Hematopoietic multipotent progenitor cell treated with erythropoietin and hydrocortisone succinate and interleukin-3 and kit ligand, for 6 days (in vitro differentiated cells): ENCODE measurements at regions not wholly inside any gene's neighbourhood (a gene's known extent, or its start where the extent isn't known, plus 50 kb on each side); places are given as distances from the start of the nearest gene placed in this dataset.
"Not testable (repeated sequence)": the region's sequence is repeated elsewhere in the genome, so short reads cannot be mapped to it uniquely, and the experiment has no call there.

Experiments used
- DNase-seq: peaks from one replicate; pipeline ENCODE4 v3.0.0-alpha.2; 2015

DNA sequence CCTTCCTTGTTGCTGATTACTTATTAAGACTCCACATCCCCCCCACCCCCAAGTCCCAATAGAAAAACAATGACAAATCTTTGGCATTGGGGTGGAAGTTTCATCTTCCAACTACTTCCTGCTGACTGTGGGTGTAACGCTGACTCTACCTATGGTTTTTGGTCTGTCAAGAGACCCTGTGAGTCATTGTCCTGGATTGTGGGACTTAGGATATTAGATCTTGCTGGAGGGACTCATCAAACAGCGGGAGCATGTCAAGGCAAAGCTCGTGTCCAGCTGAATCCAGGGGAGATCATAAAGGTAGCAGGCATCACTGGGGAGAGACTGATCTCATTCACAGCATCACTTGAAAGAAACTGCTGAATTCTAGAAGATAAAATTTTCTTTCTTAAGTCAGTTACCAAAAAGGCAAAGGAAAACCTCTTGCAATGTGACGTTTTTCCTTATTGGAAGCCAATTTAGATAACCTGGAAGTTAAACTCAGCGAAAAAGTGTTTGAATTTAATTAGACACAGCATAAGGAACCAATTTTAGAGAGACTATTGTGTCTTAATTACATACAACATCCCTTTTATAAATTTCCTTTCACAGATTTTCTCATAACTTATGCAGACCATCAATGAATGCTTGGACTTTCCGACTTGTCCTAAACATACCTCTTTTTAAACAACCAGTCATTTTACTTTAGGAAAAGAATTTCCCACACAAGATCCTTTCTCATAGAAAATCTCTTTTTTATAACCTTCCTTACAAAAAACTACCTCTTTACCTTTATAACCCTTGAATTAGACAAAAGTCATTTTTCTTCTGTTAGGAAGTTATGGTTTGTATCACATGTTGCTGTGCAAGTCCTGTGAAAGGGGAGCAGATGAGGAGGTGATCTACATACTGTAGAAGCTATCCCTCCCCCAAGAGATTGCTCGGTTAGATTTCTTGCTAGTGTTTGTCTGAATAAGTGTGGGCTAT is 94.6 kb upstream of the SCAF11 start:
- no peak for DNase-seq

DNA sequence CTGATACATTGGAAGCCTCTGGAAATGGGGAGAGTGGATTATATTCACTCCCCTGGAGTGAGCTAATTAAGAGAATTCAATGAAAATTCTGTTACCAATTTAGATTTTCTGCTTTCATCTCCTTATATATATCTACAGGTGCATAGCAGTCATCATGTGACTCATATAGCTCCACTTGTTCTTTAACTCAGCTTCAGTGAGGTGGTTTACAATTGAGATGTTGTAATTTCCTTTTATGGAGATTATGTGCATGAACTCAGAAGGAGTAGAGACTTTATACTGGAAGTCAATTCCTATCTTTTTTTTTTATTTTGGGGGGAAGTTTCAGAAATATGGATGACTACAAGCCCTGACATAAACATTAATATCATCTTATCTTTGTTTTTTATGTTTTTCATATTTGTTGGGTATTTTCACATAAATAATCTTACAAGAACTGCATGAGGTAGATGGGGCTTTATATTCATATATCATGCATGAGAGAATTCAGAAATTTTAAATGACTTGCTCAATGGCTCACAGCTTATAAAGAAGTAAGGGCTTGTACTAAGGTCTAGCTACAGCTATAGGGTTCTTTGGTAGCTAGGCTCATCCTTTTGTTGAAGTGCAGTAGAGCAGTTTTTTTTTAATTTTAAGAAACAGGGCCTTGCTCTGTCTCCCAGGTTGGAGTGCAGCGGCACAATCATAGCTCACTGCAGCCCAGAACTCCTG is 92.3 kb upstream of the SCAF11 start:
- DNase-seq = no peak

DNA sequence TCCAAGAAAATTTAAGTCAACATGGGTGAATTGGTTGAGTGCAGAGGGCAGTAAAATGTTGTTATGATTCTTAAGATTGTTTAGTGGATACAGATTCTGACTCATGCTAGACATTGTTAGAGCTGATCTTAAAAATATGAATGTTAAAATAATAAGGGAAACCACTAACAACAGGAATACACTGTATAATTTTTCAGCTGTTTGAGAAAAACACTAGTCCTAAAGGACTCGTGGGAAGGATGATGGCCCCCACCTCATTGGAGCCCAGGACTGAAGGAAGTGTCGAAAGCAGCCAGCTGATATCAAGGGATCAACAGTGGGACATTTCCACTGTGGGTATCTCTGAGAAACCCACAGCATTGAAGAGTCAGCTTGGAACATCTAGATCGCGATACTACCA is 82.9 kb upstream of the SCAF11 start:
- no peak for DNase-seq

DNA sequence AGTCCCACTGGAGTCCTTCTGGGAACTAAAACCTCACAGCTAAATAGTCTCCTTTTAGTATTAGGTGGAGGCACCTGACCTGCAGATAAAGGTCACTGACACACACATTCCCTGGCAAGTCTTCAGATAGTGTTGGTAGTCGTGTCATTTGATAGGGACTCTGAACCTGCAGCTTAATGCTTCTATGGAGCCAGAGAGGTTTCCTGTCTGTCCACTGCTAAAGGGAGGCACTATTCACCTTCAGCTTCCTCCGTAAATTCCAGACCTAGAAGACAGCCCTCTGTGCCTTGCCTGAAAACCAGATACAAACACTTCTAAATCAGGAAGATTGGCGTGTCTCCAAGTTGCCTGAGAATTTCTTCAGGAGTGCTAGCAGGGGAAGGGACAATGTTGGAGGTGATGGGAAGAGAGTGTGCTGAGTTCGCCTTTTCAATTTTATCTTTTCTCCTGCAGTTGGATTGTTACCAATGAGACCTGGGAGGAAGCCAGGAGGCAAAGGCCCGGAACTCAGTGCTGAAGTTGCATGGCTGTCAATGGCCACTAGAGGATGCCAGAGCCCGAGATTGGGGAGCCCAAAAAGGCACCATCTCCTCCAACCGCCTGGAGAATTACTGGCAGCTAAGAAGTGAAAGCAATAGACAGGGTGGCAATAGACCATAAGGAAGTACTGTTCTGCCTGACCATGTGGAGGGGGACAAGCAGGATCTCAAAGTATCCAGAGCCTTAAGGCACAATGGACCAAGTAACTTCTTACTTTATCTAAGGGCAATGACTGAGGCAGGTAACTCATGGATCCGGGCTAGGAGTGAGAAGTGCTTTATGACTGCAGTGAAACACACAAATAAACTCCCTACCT is 81.6 kb upstream of the SCAF11 start:
- DNase-seq = peak; percentile 92

DNA sequence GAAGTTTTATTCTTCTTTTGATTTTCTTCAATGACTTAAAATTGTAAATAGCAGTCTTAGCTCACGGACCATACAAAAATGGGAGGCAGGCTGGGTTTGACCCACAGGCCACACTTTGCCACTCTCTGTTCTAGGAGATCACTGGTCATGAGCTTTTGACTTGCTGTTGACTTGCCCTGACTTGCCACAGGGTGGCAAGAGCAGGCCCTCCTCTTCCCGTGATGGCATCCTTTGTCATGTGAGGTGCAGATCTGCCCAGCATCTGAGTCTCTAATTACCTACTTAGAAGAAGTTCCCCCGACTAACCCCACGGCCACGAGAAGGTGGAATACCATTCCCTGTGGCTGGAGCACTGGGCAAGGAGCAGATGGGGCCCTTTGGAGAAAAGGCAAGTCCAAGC is 81.0 kb upstream of the SCAF11 start:
- peak; percentile 9 for DNase-seq

DNA sequence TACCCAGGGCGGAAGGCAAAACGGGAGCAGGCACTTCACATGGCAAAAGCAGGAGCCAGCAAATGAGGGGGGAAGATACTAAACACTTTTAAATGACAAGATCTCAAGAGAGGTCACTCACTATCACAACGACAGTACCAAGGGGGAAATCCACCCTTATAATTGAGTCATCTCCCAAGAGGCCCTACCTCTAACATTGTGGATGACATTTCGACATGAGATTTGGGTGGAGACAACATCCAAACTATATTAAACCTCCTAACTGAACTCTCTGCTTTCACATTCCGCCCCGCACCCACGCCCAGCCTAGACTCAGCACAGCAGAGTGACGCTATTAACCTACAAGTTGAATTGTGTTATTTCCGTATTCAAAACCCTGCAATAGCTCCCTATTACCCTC is 76.7 kb upstream of the SCAF11 start:
- no peak for DNase-seq

DNA sequence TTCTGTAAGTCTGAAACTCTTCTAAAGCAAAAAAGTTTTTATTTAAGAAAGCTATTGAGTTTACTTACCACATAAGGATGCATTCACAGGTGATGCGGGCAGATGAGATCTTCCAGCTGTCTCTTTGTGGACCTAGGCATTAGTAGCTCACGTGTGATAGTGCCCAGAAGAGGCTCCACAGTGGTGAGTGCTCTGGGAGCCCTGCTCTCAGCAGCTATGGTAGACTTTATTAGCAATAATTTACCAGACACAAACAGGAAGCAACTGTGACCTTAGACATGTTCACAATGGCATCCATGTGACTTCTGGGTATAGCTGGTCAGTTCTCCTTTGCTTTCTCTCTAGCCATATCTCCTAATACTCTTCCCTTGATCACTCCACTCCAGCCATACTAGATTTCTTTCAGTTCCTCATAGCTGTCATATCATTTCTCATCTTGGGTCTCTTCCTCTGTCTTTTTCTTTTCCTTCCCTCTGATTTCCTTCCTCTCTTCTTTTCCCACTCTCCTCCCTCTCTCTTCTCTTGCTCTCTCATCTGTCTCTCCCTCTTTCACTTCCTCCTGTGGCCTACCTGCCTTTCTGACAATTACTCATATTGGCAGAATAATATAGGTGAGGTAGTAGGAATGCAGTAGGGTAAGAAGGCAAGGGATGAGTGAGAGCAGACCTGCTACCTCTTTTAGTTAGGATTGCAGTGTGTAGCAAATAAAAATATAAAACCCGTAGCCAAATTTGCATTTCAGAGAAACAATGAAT is 75.2 kb upstream of the SCAF11 start:
- no peak for DNase-seq

DNA sequence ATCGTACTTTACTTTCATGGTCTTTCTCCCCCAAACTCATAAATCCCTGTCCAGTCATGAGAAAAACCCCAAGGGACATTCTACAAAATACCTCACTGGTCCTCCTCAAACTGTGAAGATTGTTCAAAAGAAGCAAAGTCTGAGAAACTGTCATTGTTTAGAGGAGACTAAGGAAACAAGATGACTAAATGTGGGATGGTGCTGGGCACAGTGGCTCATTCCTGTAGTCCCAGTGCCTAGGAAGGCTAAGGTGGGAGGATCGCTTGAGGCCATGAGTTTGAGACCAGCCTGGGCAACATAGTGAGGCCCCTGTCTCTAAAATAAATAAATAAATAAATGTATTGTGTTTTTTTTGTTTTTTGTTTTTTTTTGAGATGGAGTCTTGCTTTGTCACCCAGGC is 74.2 kb upstream of the SCAF11 start:
- DNase-seq = no peak

DNA sequence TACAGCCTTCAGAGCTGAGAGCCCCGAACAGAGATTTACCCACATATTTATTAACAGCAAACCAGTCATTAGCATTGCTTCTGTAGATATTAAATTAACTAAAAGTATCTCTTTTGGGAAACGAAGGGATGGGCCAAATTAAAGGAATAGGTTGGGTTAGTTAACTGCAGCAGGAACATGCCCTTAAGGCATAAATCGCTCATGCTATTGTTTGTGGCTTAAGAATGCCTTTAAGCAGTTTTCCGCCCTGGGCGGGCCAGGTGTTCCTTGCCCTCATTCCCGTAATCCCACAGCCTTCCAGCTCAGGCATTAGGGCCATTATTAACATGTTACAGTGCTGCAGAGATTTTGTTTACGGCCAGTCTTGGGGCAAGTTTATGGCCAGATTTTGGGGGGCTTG is 68.3 kb upstream of the SCAF11 start:
- DNase-seq = not testable (repeated sequence)

DNA sequence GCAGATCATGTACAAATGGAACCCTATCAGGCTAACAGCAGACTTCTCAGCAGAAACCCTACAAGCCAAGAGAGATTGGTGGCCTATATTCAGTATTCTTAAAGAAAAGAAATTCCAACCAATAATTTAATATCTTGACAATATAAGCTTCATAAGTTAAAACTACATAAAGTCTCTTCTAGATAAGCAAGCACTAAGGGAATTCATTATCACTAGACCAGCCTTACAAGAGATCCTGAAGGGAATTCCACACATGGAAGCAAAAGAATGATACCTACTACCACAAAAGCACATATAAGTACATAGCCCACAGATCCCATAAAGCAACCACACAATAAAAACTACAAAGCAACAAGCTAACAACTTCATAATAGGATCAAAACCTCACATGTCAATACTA is 60.4 kb upstream of the SCAF11 start:
- DNase-seq = no peak

DNA sequence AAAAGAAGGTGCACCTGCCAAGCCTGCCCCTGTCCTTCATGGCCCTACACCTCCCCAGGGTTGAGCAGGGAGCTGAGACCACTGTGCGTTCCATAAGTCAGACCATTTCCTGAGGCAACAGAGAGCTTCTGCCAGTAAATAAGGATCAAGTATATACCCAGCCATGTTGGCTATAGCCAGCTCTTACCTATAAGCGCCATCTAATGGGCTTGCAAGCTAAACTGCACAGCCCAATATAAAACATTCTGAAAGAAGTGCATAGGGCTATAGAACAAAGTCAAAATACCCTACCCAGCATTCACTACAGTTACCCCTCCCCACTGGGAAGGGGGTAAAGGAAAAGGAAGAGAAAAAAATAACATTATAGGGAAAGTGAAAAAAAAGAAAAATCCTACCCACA is 59.3 kb upstream of the SCAF11 start:
- peak; percentile 8 for DNase-seq

DNA sequence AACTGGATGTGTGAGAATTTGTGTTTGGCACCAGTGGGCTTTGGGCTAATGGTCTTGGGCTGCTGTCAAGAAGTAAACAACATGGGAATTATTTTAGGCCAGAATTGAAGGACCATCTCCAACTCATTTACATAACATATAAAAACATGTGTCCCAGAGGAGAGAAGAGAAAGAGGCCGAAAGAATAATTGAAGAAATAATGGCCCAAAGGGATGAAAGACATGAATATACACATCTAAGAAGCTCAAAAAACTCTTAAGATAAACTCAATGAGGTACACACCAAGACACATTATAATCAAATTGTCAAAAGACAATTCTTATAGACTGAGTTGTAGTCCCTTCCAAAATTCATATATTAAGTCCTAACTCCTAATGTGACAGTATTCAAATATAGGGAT is 56.1 kb upstream of the SCAF11 start:
- DNase-seq = no peak

DNA sequence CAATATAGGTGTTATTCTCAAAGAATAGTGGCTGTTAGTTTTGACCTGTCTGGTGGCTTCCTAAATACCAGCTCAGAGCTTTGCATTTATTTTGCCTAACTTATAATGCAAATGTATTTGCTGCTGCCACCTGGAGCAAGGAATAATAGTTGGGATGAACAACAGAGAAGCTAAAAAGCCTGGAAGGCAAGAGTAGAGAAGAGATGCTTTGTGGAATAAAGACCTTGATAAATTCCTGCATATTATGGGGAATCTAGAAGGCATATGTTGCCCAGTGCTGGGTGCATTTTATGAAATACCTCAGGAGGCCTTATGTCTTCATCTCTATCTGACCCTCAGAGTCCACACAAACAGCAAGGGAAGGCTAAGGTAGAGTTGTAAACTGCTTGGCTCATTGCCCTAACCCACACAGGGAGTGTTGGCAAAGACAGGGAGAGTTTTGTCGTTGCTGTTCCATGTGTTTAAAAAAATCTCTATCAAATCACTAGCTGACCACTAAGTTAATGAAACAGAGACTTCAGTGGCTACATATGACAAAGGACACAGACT is 53.7 kb upstream of the SCAF11 start:
- no peak for DNase-seq
